Uterus (tissue), 3 donors: ENCODE measurements at regions not wholly inside any gene's neighbourhood (a gene's known extent, or its start where the extent isn't known, plus 50 kb on each side); places are given as distances from the start of the nearest gene placed in this dataset.

Experiments
- DNase-seq, 2 donors: peaks; one replicate each; pipeline ENCODE4 v3.0.0-alpha.2; 2019 to 2020
- H3K27ac ChIP-seq, 2 donors: fragments of 200-600 bp; sonication (generic); 1 replicate in 1 of 2; 2 replicates in 1 of 2; pipeline ENCODE4 v1.5.1; 2016 to 2018
- H3K27me3 ChIP-seq, 2 donors: fragments of 200-600 bp; sonication (generic); one replicate each; pipeline ENCODE4 v1.5.1; 2018 to 2019; ENCODE audit warnings: control low read depth in 1 of 2
- H3K36me3 ChIP-seq, 2 donors: fragments of 200-600 bp; sonication (generic); one replicate each; pipeline ENCODE4 v1.5.1; 2019; ENCODE audit warnings: control low read depth in 1 of 2
- H3K4me1 ChIP-seq, 2 donors: fragments of 200-600 bp; sonication (generic); one replicate each; pipeline ENCODE4 v1.5.1; 2018 to 2019; ENCODE audit warnings: control low read depth in 1 of 2
- H3K4me3 ChIP-seq, 2 donors: fragments of 200-600 bp; sonication (generic); 1 replicate in 1 of 2; 2 replicates in 1 of 2; pipeline ENCODE4 v1.5.1; 2018 to 2019; ENCODE audit warnings: mild to moderate bottlenecking in 1 of 2
- H3K9me3 ChIP-seq, 2 donors: fragments of 200-600 bp; sonication (generic); one replicate each; pipeline ENCODE4 v1.5.1; 2019; ENCODE audit warnings: control low read depth in 1 of 2
- CTCF ChIP-seq, 4 experiments: fragments of 200-600 bp in 2 of 4; fragments of 450-650 bp in 2 of 4; sonication (generic) in 2 of 4; IDR thresholded peaks; one replicate each; pipeline ENCODE4 v1.5.1; 2016 to 2019; ENCODE audit warnings: antibody characterized with exemption in 4 of 4, mild to moderate bottlenecking in 2 of 4, moderate library complexity in 1 of 4
- POLR2A ChIP-seq, 2 donors: fragments of 450-650 bp; IDR thresholded peaks; one replicate each; pipeline ENCODE4 v1.6.1; 2016; ENCODE audit warnings: antibody characterized with exemption in 2 of 2, mild to moderate bottlenecking in 1 of 2, moderate library complexity in 1 of 2
- intact Hi-C: fragments of 100-400 bp; cut with DNase I; formaldehyde crosslinking; loops from one replicate; pipeline ENCODE4 v1.15.1; 2023; ENCODE audit warnings: low total_unique reads
- donor health status: DM: yes; HTN: yes; CAD: no.

- DNase-seq = no peak
- TF ChIP-seq CTCF (IDR thresholded peaks at IDR 0.05) = no peak
- no peak for TF ChIP-seq POLR2A (IDR thresholded peaks at IDR 0.05)
- no peak overlapping the region for H3K4me3 ChIP-seq
- no peak overlapping the region for H3K27ac ChIP-seq
- H3K9me3 ChIP-seq = no peaks in the 10 kb centered on the region
- intact Hi-C loops = no loop called here
- no peaks in the 10 kb centered on the region for H3K36me3 ChIP-seq
- no peaks in the 10 kb centered on the region for H3K4me1 ChIP-seq
- H3K27me3 ChIP-seq = no peaks in the 10 kb centered on the region
Observed at GRCh38 chr14:35944847-35945246, 118.7 kb downstream of the BRMS1L start.

GRCh38 chr14:35940291-35940690, 114.2 kb downstream of the BRMS1L start:
- TF ChIP-seq CTCF (IDR thresholded peaks at IDR 0.05) (no peak), POLR2A (IDR thresholded peaks at IDR 0.05) (no peak)
- H3K27me3 ChIP-seq = no peaks in the 10 kb centered on the region
- no peaks in the 10 kb centered on the region for H3K4me1 ChIP-seq
- H3K9me3 ChIP-seq = no peaks in the 10 kb centered on the region
- H3K4me3 ChIP-seq = no peak overlapping the region
- no peaks in the 10 kb centered on the region for H3K36me3 ChIP-seq
- DNase-seq = no peak
- no peak overlapping the region for H3K27ac ChIP-seq
- intact Hi-C loops = no loop called here

GRCh38 chr14:35938770-35939169, 112.6 kb downstream of the BRMS1L start:
- Histone ChIP-seq H3K4me3 (no peak overlapping the region), H3K4me1 (no peaks in the 10 kb centered on the region), H3K27me3 (no peaks in the 10 kb centered on the region), H3K27ac (no peak overlapping the region), H3K36me3 (no peaks in the 10 kb centered on the region), H3K9me3 (no peaks in the 10 kb centered on the region)
- TF ChIP-seq POLR2A (IDR thresholded peaks at IDR 0.05) = no peak
- intact Hi-C loops = no loop called here
- DNase-seq = no peak

GRCh38 chr14:35934499-35934898, 108.4 kb downstream of the BRMS1L start:
- DNase-seq = no peak
- Histone ChIP-seq H3K4me3 (no peak overlapping the region), H3K27ac (no peak overlapping the region), H3K27me3 (no peaks in the 10 kb centered on the region), H3K9me3 (no peaks in the 10 kb centered on the region), H3K4me1 (no peaks in the 10 kb centered on the region), H3K36me3 (no peaks in the 10 kb centered on the region)
- no peak for TF ChIP-seq CTCF (IDR thresholded peaks at IDR 0.05)
- TF ChIP-seq POLR2A (IDR thresholded peaks at IDR 0.05) = no peak
- intact Hi-C loops = no loop called here

- H3K36me3 ChIP-seq = no peaks in the 10 kb centered on the region
- intact Hi-C loops = no loop called here
- H3K4me1 ChIP-seq = no peaks in the 10 kb centered on the region
- no peaks in the 10 kb centered on the region for H3K9me3 ChIP-seq
- H3K4me3 ChIP-seq = no peak overlapping the region
- H3K27ac ChIP-seq = no peak overlapping the region
- no peak for DNase-seq
- H3K27me3 ChIP-seq = no peaks in the 10 kb centered on the region
- no peak for TF ChIP-seq CTCF (IDR thresholded peaks at IDR 0.05)
- no peak for TF ChIP-seq POLR2A (IDR thresholded peaks at IDR 0.05)
Observed at GRCh38 chr14:35932659-35933159, 106.6 kb downstream of the BRMS1L start.

- DNase-seq = no peak
- intact Hi-C loops = no loop called here
- no peaks in the 10 kb centered on the region for H3K9me3 ChIP-seq
- no peak overlapping the region for H3K27ac ChIP-seq
- no peaks in the 10 kb centered on the region for H3K4me1 ChIP-seq
- H3K4me3 ChIP-seq = no peak overlapping the region
- H3K27me3 ChIP-seq = no peaks in the 10 kb centered on the region
- TF ChIP-seq POLR2A (IDR thresholded peaks at IDR 0.05) = no peak
- no peak for TF ChIP-seq CTCF (IDR thresholded peaks at IDR 0.05)
- no peaks in the 10 kb centered on the region for H3K36me3 ChIP-seq
Observed at GRCh38 chr14:35932136-35932535, 106.0 kb downstream of the BRMS1L start.
